Activated CD8-positive, alpha-beta memory T cell treated with anti-CD3 and anti-CD28 coated beads, Interleukin-2, amount 50 U/mL, for 4 hours (primary cell): ENCODE measurements at regions not wholly inside any gene's neighbourhood (a gene's known extent, or its start where the extent isn't known, plus 50 kb on each side); places are given as distances from the start of the nearest gene placed in this dataset.
"Not testable (repeated sequence)": the region's sequence is repeated elsewhere in the genome, so short reads cannot be mapped to it uniquely, and the experiment has no call there.

Source experiments
- DNase-seq: peaks from one replicate; pipeline ENCODE4 v3.0.0-alpha.2; 2020

GRCh38 chr18:66271962-66272361 lies 331.9 kb downstream of the CDH19 start:
- no peak for DNase-seq

- DNase-seq, result no peak
Observed at GRCh38 chr18:66264130-66264529, 339.8 kb downstream of the CDH19 start.

DNA sequence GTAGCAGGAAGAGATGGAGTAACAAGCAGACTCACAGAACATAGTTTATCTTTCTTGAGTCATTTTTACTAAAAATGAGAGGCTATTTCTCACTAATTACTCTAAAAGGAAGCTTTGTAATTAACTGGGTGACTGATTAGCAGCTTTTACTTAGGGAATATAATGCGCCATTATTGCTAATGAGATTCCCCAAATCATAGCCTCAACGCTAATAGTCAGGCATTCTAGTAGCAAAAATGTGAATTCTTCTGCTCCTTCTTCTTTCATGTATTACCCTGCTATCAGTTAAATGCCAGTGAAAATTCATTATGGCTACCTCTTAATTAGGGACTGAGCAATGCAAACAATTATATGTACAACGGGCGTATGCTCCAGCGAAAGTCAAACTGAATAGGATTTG lies 349.8 kb downstream of the CDH19 start:
- no peak for DNase-seq

GRCh38 chr18:66252703-66253102 lies 351.2 kb downstream of the CDH19 start:
- no peak for DNase-seq

GRCh38 chr18:66235206-66235605 lies 368.7 kb downstream of the CDH19 start:
- no peak for DNase-seq

- no peak for DNase-seq
Observed at GRCh38 chr18:66226782-66227181, 377.1 kb downstream of the CDH19 start.

DNA sequence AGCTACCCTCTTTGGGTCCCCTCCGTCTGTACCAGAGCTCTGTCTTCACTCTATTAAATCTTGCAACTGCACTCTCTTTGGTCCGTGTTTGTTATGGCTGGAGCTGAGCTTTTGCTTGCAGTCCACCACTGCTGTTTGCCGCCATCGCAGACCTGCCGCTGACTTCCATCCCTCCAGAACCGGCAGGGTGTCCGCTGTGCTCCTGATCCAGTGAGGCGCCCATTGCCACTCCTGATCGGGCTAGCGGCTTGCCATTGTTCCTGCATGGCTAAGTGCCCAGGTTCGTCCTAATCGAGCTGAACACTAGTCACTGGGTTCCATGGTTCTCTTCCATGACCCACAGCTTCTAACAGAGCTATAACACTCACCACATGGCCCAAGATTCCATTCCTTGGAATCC lies 380.6 kb downstream of the CDH19 start:
- not testable (repeated sequence) for DNase-seq

GRCh38 chr18:66222174-66222573 lies 381.7 kb downstream of the CDH19 start:
- no peak for DNase-seq

DNA sequence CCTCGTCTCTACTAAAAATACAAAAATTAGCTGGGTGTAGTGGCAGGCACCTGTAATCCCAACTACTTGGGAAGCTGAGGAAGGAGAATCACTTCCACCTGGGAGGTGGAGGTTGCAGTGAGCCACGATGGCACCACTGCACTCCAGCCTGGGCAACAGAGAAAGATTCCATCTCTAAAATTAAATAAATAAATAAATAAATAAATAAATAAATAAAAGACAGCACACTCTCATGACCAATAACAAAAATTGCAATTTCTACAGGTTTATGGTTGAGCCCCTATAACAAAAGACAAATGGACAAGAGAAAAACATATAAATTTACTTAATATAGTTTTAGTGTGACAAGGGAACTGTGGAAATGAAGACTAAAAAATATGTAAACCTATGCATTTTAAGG lies 384.1 kb downstream of the CDH19 start:
- no peak for DNase-seq

GRCh38 chr18:66211749-66212148 lies 392.1 kb downstream of the CDH19 start:
- no peak for DNase-seq

GRCh38 chr18:66210875-66211274 lies 393.0 kb downstream of the CDH19 start:
- DNase-seq, result no peak

DNA sequence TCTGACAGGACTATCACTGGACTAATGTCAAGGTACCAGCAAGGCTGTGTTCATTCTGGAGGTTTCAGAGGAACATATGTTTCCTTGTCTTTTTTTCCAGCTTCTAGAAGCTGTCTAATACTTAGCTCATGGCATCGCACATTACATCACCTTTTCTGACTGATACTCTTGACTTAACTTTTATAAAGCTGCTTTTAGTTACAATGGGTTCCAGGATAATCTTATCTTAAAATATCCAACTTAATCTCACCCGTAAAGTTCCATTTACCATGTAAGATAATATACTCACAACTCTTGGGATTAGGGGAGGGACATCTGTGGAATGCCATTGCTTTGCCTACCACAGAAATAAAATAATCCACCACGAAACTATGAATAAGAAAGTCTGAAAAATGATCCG lies 394.2 kb downstream of the CDH19 start:
- no peak for DNase-seq

DNA sequence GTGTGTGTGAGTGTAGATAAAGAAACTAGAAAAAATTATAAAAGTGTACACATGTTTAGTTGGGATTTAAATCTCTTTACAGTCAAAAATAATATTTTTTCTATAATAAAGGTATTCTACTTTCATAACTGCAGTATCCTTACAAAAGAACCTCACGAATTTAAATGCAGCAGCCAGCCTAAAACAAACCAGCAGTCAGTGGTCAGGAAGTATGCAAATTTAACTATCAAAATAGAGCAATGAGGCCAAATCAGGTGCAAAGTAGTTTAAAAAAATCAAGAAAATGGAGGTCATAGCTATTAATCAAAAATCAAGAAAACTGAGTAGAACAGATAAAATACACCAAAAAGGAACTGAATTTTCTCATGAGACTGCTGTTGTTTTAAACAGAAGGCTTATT lies 407.1 kb downstream of the CDH19 start:
- no peak for DNase-seq

DNA sequence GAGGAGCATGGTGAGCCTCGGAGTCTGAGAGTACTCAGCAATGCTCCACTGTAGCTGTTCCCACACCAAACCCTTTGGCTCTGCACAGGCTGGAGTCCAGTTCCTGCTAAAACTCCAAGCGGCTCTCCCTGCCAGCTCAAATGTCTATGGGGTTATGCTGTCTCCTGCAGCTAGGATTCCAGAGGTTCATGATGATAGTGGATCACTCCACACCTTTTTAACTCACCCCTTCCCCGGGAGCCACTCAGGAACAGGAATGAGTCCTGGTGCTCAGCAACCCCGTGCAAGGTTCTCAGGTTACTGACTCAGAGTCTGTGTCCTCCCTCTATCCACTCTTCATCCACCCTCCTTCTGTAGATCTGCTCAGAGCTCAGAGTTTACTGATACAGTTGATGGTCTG lies 410.0 kb downstream of the CDH19 start:
- no peak for DNase-seq

DNA sequence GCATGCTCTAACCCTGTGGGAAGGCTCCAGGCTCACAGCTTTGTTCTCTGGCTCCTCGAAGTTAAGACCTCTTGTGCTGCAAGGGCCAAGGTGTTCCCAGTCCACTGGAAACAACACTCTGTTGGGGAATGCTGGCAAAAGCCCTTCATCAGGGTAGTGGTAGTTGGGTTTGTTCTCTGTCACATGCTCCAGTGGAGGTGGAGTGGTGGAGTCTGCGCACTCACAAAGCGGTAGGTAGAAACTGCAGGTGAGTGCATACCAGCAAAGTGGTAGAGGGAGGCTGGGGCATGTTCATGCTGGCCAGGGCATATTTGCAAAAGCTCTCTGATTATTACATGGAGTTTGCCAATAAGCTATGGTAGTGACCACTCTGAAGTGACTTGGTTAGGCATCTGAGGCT lies 410.5 kb downstream of the CDH19 start:
- DNase-seq, result no peak

DNA sequence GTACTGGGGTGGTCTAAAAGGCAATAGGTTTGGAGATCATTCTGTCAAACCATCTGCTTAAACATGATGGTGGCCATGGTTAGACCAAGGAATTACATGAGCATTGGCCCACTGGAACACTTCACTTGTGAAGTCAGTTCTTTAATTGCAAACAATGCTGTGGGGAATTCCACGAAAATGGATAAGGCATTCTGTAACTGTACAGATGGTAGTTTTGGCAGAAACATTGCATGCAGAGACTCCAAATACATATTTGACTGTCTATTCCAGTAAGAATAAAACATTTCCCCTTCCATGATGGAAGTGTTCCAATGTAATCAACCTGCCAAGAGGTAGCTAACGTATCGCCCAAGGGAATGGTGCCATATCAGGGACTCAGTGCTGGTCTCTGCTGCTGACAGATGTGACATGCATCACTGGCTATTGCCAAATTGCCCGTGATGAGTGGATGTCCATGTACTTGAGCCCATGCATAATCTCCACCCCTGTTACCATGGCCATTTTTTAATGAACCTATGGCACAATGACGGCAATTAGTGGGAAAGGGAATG lies 417.9 kb downstream of the CDH7 start:
- no peak for DNase-seq

GRCh38 chr18:66167829-66168684 lies 417.2 kb downstream of the CDH7 start:
- DNase-seq, result no peak

GRCh38 chr18:66160007-66160406 lies 409.2 kb downstream of the CDH7 start:
- DNase-seq, result no peak

DNA sequence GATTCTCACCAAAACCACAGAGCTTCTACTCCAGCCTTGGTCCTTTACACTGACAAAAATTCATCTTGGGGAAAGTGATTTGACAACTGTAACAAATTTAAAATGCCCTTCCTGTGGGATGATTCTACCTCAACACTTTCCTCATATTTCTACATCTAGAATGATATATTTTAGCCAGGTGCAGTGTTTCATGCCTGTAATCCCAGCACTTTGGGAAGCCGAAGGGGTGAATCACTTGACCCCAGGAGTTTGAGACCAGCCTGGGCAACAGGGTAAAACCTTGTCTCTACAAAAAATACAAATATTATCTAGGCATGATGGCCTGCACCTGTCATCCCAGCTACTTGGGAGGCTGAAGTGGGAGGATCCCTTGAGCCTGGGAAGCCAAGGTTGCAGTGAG lies 408.6 kb downstream of the CDH7 start:
- DNase-seq, result no peak

DNA sequence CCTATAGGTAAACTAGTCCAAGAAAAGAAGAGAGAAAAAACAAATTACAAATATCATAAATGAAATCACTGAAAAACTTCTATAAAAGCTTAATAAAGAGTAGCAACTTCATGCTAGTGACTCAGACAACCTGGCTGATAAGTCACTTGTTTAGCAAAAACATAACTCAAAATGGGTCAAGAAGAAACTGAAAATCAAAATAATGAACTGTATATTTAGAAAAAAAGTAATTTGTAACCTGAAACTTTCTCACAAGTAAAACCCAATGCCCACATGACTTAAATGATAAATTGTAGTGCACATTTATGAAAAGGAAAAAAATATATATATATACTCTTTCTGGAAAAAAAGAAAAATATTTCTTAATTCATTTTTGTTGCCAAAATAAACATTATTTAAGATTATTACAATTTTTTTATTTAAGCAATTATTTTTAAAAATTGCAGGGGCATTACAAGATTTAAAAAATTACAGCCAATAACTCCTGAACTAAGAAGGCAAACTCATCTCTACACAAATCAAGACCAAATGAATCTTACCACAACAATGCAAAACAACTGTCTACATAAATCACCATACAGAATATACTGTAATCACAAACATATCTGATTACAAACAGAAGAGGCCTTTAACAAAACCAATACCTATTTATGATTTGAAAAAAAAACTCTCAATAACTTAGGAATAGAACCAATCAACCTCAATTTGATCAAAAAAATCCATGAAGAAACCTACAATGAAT lies 406.3 kb downstream of the CDH7 start:
- no peak for DNase-seq

DNA sequence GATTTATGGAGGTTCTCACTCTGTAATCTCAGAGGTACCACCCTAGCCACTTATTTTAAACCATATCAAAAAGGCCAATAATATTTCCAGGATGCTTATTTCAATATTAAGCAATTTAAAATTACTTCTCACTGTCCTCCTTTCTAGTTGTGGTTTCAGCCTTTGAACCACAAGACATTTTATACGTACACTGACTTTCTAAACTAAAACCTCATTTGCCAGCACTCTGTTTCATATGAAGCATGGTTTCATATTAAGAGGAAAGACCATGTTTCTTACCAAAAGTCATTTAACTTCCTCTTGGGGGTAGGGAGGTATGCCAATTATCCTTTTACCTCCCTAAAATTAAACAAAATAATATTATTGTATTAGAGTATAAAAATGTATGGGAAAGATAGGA lies 399.8 kb downstream of the CDH7 start:
- DNase-seq, result no peak

DNA sequence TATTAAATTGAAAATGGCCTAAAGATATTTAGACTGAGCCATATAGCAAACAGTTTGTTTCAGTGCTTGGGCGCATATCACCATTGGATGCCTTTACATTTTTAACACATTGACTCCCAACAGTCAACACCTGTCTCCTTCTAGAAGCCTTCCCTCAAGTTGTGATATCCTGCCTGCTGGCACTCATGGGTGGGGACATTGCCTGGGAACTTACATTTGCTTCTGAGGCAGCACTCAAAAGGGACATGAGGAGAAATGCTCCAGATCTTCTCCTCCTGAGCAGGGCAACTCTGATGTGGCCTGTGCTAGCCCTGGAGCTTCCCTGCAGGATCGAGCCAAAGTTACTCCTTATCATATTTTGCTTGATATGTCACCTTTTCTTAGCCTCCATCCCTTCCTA lies 392.2 kb downstream of the CDH7 start:
- no peak for DNase-seq

- no peak for DNase-seq
Observed at GRCh38 chr18:66141716-66142115, 390.9 kb downstream of the CDH7 start.

DNA sequence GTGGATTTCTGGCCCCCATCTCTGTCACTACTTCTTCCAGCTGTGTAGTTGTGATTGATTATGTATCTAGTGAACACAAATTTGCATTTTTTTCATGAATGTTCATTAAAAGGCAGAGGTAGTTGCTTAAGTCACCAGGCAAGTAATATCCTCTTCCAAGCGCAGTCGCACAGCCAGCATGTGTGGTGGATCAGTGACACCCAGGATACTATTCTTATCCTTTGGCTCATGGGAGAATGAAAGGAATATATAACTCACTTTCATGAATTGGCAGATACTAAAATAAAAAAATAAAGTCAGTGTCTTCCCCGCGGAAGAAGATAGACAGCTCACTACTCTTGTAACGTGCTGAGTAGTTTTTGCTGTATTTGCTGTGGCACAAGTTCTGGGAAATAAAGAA lies 387.8 kb downstream of the CDH7 start:
- DNase-seq, result no peak
